Thyroid gland (tissue), 4 donors: ENCODE measurements at regions not wholly inside any gene's neighbourhood (a gene's known extent, or its start where the extent isn't known, plus 50 kb on each side); places are given as distances from the start of the nearest gene placed in this dataset.

ENCODE experiments used
- DNase-seq, 2 donors: peaks; one replicate each; pipeline ENCODE4 v3.0.0-alpha.2; 2019
- H3K27ac ChIP-seq, 3 donors: fragments of 200-600 bp; sonication (generic); 1 replicate in 2 of 3; 2 replicates in 1 of 3; pipeline ENCODE4 v1.5.1; 2016 to 2019; ENCODE audit warnings: mild to moderate bottlenecking in 1 of 3, moderate library complexity in 1 of 3
- H3K27me3 ChIP-seq: fragments of 200-600 bp; sonication (generic); one replicate; pipeline ENCODE4 v1.5.1; 2019
- H3K36me3 ChIP-seq, 2 donors: fragments of 200-600 bp; sonication (generic); one replicate each; pipeline ENCODE4 v1.5.1; 2016 to 2019
- H3K4me1 ChIP-seq, 2 donors: fragments of 200-600 bp; sonication (generic); one replicate each; pipeline ENCODE4 v1.5.1; 2017 to 2019
- H3K4me3 ChIP-seq, 3 donors: fragments of 200-600 bp; sonication (generic); replicated peaks in 1 of 3; 1 replicate in 2 of 3; 2 replicates in 1 of 3; pipeline ENCODE4 v1.5.1; 2016; ENCODE audit warnings: mild to moderate bottlenecking in 1 of 3
- H3K9me3 ChIP-seq: fragments of 200-600 bp; sonication (generic); one replicate; pipeline ENCODE4 v1.5.1; 2017
- POLR2A ChIP-seq, 2 donors: fragments of 450-650 bp; IDR thresholded peaks; one replicate each; pipeline ENCODE4 v1.6.1; 2017; ENCODE audit warnings: antibody characterized with exemption in 2 of 2, mild to moderate bottlenecking in 2 of 2, moderate library complexity in 1 of 2
- WGBS, 2 donors: methylation state at CpG; one replicate each; pipeline ENCODE4 v1.1.5; 2017; 5-methylcytosine and 5-hydroxymethylcytosine counted together
- intact Hi-C: fragments of 100-400 bp; cut with DNase I; formaldehyde crosslinking; loops from one replicate; pipeline ENCODE4 v1.15.1; 2023
- TF ChIP-seq, protein P1 (sequence below), 6 experiments: fragments of 200-600 bp in 3 of 6; fragments of 450-650 bp in 3 of 6; sonication (generic) in 3 of 6; IDR thresholded peaks; one replicate each; pipeline ENCODE4 v1.5.1; 2016 to 2019; ENCODE audit warnings: antibody characterized with exemption in 6 of 6, mild to moderate bottlenecking in 2 of 6, inconsistent platforms in 1 of 6, moderate library complexity in 1 of 6

DNA sequence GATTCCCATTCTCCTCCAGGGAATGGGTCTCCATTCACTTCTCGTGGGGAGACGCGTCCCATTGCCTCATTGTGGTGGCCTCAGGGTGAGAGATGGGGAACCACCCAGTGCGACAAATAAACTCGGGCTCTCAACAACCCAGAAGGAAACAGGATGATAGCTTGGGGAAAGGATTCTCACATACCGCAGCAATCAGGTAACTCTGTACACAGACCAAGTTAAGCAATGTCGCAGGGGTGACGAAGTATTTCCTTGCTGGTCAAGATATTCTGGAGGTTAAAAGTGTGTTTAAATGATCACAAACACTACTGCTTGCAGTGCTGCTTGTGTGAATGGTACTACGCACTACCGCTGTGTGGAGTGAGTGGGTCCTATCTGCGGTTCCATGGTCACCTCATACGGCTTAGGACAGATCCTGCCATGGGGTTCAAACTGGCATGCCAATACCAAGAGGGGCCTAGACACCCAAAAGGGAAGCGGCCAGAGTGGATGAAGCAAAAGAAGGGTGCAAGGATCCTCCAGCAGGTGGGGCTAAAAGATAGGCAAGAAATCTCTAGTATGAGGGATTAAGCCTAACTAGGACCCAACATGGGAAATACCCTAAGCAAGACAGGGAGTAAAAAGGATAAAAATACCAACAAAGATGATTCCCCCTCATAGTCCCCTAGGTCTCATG is 143.8 kb upstream of the TMEM106B start:
- no peak for TF ChIP-seq POLR2A (IDR thresholded peaks at IDR 0.05)
- TF ChIP-seq, protein P1, sequence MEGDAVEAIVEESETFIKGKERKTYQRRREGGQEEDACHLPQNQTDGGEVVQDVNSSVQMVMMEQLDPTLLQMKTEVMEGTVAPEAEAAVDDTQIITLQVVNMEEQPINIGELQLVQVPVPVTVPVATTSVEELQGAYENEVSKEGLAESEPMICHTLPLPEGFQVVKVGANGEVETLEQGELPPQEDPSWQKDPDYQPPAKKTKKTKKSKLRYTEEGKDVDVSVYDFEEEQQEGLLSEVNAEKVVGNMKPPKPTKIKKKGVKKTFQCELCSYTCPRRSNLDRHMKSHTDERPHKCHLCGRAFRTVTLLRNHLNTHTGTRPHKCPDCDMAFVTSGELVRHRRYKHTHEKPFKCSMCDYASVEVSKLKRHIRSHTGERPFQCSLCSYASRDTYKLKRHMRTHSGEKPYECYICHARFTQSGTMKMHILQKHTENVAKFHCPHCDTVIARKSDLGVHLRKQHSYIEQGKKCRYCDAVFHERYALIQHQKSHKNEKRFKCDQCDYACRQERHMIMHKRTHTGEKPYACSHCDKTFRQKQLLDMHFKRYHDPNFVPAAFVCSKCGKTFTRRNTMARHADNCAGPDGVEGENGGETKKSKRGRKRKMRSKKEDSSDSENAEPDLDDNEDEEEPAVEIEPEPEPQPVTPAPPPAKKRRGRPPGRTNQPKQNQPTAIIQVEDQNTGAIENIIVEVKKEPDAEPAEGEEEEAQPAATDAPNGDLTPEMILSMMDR (IDR thresholded peaks at IDR 0.05) = peak; percentile 14 to 61 (median 46)
- no peaks in the 10 kb centered on the region for H3K36me3 ChIP-seq
- no peaks in the 10 kb centered on the region for H3K27me3 ChIP-seq
- H3K27ac ChIP-seq = no peak overlapping the region
- intact Hi-C loops = loop anchor here (10.0 kb wide), 1 partner anchor 258 kb away; no protein-coding TSS in a partner anchor
- no peaks in the 10 kb centered on the region for H3K9me3 ChIP-seq
- H3K4me3 ChIP-seq = no peak overlapping the region
- WGBS, 2 donors = 74 to 79% methylated on average over 13 of the region's 13 CpGs
- H3K4me1 ChIP-seq = no peaks in the 10 kb centered on the region
- DNase-seq = peak; percentile 36 to 40

DNA sequence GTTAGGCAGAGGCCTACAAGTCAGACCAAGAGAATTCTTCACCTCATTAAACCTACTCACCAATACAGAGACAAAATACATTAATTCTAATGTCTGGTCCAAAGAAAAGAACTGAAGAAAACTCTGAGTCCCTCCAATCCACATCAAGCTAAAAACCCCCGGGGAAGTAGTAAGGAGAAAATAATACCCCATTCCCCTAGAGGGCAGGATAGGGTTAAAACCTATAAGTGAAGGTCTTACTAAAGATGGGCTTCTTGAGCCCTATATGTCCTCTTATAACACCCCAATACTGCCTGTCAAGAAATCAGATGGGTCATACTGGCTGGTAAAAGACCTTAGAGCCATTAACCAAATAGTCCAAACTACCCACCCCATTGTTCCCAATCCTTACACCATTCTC is 141.3 kb upstream of the TMEM106B start:
- Histone ChIP-seq H3K27ac (no peak overlapping the region), H3K4me1 (no peaks in the 10 kb centered on the region), H3K9me3 (no peaks in the 10 kb centered on the region), H3K4me3 (no peak overlapping the region), H3K27me3 (no peaks in the 10 kb centered on the region), H3K36me3 (no peaks in the 10 kb centered on the region)
- no peak for DNase-seq
- TF ChIP-seq, protein P1 (IDR thresholded peaks at IDR 0.05) = no peak
- no peak for TF ChIP-seq POLR2A (IDR thresholded peaks at IDR 0.05)
- 88 to 100% methylated on average over 1 of the region's 1 CpG for WGBS, 2 donors
- intact Hi-C loops = loop anchor here (10.0 kb wide), 1 partner anchor 255 kb away; no protein-coding TSS in a partner anchor

DNA sequence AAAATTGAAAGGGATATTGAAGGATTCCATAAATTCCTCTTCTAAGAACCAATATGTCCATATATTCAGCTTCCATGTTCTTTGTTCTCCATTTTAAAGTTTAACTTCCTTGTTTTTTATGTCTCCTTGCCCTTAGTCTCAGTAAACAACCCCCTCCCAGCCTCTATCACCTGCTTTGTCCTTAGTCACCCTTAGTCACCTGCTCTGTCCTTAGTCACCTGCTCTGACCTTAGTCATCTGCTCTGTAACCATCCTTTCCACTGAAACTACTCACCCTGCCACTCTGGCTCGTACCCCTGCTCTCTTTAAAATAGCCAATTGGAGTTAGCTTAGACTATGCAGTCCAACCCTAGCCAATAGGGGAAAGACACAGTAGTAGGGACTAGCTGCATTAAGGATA is 136.2 kb upstream of the TMEM106B start:
- intact Hi-C loops = no loop called here
- Histone ChIP-seq H3K4me3 (no peak overlapping the region), H3K27ac (no peak overlapping the region), H3K4me1 (no peaks in the 10 kb centered on the region), H3K36me3 (no peaks in the 10 kb centered on the region), H3K27me3 (no peaks in the 10 kb centered on the region), H3K9me3 (no peaks in the 10 kb centered on the region)
- no peak for DNase-seq
- WGBS, 2 donors = 73 to 85% methylated on average over 1 of the region's 1 CpG
- TF ChIP-seq, protein P1 (IDR thresholded peaks at IDR 0.05) = no peak
- TF ChIP-seq POLR2A (IDR thresholded peaks at IDR 0.05) = no peak

GRCh38 chr7:12080006-12080405 is 131.1 kb upstream of the TMEM106B start:
- Histone ChIP-seq H3K27me3 (no peaks in the 10 kb centered on the region), H3K4me1 (no peaks in the 10 kb centered on the region), H3K36me3 (no peaks in the 10 kb centered on the region), H3K4me3 (no peak overlapping the region), H3K27ac (no peak overlapping the region), H3K9me3 (no peaks in the 10 kb centered on the region)
- 66 to 69% methylated on average over 3 of the region's 3 CpGs for WGBS, 2 donors
- TF ChIP-seq POLR2A (IDR thresholded peaks at IDR 0.05) = no peak
- TF ChIP-seq, protein P1 (IDR thresholded peaks at IDR 0.05) = no peak
- no peak for DNase-seq
- intact Hi-C loops = no loop called here

- intact Hi-C loops = no loop called here
- TF ChIP-seq, protein P1 (IDR thresholded peaks at IDR 0.05) = no peak
- TF ChIP-seq POLR2A (IDR thresholded peaks at IDR 0.05) = no peak
- H3K9me3 ChIP-seq = no peaks in the 10 kb centered on the region
- no peaks in the 10 kb centered on the region for H3K27me3 ChIP-seq
- no peak for DNase-seq
- H3K36me3 ChIP-seq = no peaks in the 10 kb centered on the region
- 52 to 58% methylated on average over 1 of the region's 1 CpG for WGBS, 2 donors
- no peak overlapping the region for H3K4me3 ChIP-seq
- H3K27ac ChIP-seq = no peak overlapping the region
- H3K4me1 ChIP-seq = no peaks in the 10 kb centered on the region
Measured at GRCh38 chr7:12085516-12085915, 125.6 kb upstream of the TMEM106B start.
